T-cell (primary cell): ENCODE measurements at regions not wholly inside any gene's neighbourhood (a gene's known extent, or its start where the extent isn't known, plus 50 kb on each side); places are given as distances from the start of the nearest gene placed in this dataset.

Experiments
- ATAC-seq, 4 experiments: fragments of 200-7000 bp in 3 of 4; fragments of 150-1000 bp in 1 of 4; cut with Tn5 transposase; replicated peaks in 1 of 4; 1 replicate in 3 of 4; 2 replicates in 1 of 4; pipeline ENCODE4 v1.10.0; 2021; ENCODE audit warnings: moderate library complexity in 3 of 4, mild to moderate bottlenecking in 2 of 4, moderate number of reproducible peaks in 1 of 4
- CTCF ChIA-PET, 2 donors: fragments of 300-600 bp; sonication (Branson Sonifier 250); formaldehyde crosslinking; loops; one replicate each; lab custom pipeline; 2022; ENCODE audit warnings: antibody characterized with exemption in 2 of 2; lab: Charles Lee
- POLR2A ChIA-PET, 2 donors: fragments of 300-600 bp; sonication (Branson Sonifier 250); formaldehyde crosslinking; loops; one replicate each; lab custom pipeline; 2022; ENCODE audit warnings: antibody characterized with exemption in 2 of 2; lab: Charles Lee
- DNase-seq, 35 experiments: peaks; one replicate each; pipeline versions ENCODE4 v3.0.0 to v3.0.0-alpha.2; 2013 to 2023
- H3K27ac ChIP-seq: one replicate; pipeline ENCODE4 v1.5.1; 2013; ENCODE audit warnings: low read length
- H3K27me3 ChIP-seq, 2 experiments: replicated peaks in 1 of 2; 1 replicate in 1 of 2; 2 replicates in 1 of 2; pipeline versions ENCODE4 v1.6.1 to v1.7.0; 2013; ENCODE audit warnings: low read length in 1 of 2, mixed read lengths in 1 of 2; ENCODE audit not compliant: control insufficient read depth in 2 of 2, insufficient read depth in 2 of 2; ENCODE audit errors: extremely low read depth in 1 of 2
- H3K36me3 ChIP-seq, 2 donors: 1 replicate in 1 of 2; 2 replicates in 1 of 2; pipeline versions ENCODE4 v1.6.1 to v1.7.0; 2013; ENCODE audit warnings: low read length in 1 of 2; ENCODE audit not compliant: control insufficient read depth in 2 of 2, insufficient read depth in 1 of 2; ENCODE audit errors: extremely low read depth in 1 of 2
- H3K4me1 ChIP-seq, 2 experiments: 1 replicate in 1 of 2; 2 replicates in 1 of 2; pipeline versions ENCODE4 v1.6.1 to v1.7.0; 2013; ENCODE audit warnings: low read length in 2 of 2, mixed read lengths in 1 of 2; ENCODE audit not compliant: insufficient read depth in 2 of 2, control insufficient read depth in 1 of 2; ENCODE audit errors: extremely low read depth in 1 of 2
- H3K4me3 ChIP-seq, 2 donors: 1 replicate in 1 of 2; 2 replicates in 1 of 2; pipeline versions ENCODE4 v1.5.1 to v1.7.0; 2013; ENCODE audit warnings: mild to moderate bottlenecking in 2 of 2, low read length in 1 of 2, moderate library complexity in 1 of 2; ENCODE audit not compliant: control insufficient read depth in 1 of 2; ENCODE audit errors: extremely low read depth in 1 of 2
- H3K9me3 ChIP-seq: 2 replicates; pipeline ENCODE4 v1.7.0; 2013
- H3K27ac Mint-ChIP-seq, 2 donors: one replicate each; pipeline ENCODE4 v1.8.0; 2020 to 2021; ENCODE audit warnings: mild to moderate bottlenecking in 2 of 2, mixed read lengths in 2 of 2
- H3K27me3 Mint-ChIP-seq, 2 donors: one replicate each; pipeline ENCODE4 v1.8.0; 2021 to 2022; ENCODE audit warnings: mixed read lengths in 2 of 2
- H3K36me3 Mint-ChIP-seq: one replicate; pipeline ENCODE4 v1.8.0; 2021; ENCODE audit warnings: mixed read lengths
- H3K4me1 Mint-ChIP-seq, 3 donors: one replicate each; pipeline ENCODE4 v1.8.0; 2020 to 2022; ENCODE audit warnings: mixed read lengths in 3 of 3, mild to moderate bottlenecking in 1 of 3
- H3K4me3 Mint-ChIP-seq, 3 donors: one replicate each; pipeline ENCODE4 v1.8.0; 2020 to 2022; ENCODE audit warnings: mild to moderate bottlenecking in 3 of 3, mixed read lengths in 3 of 3, moderate library complexity in 3 of 3
- H3K9me3 Mint-ChIP-seq, 3 donors: one replicate each; pipeline ENCODE4 v1.8.0; 2020 to 2022; ENCODE audit warnings: mixed read lengths in 3 of 3
- WGBS: methylation state at CpG from one replicate; pipeline ENCODE4 v1.1.5; 2013; ENCODE audit warnings: missing lambda C conversion rate; ENCODE audit not compliant: insufficient coverage; 5-methylcytosine and 5-hydroxymethylcytosine counted together

- no peak overlapping the region for H3K27ac Mint-ChIP-seq
- H3K4me1 Mint-ChIP-seq: no peaks in the 10 kb centered on the region
- no peaks in the 10 kb centered on the region for H3K36me3 Mint-ChIP-seq
- 53% methylated on average over 6 of the region's 13 CpGs for WGBS
- no peak overlapping the region for H3K4me3 Mint-ChIP-seq
- Histone ChIP-seq H3K27me3 (peaks cover 0 to 46% of the 10 kb centered on the region in 2 experiments), H3K27ac (no peak overlapping the region), H3K36me3 (no peaks in the 10 kb centered on the region), H3K4me3 (no peak overlapping the region), H3K4me1 (no peaks in the 10 kb centered on the region), H3K9me3 (no peaks in the 10 kb centered on the region)
- ATAC-seq (no peak), DNase-seq (no peak)
- ChIA-PET CTCF (no interaction called here), POLR2A (no interaction called here)
- H3K27me3 Mint-ChIP-seq: peaks cover 8 to 18% of the 10 kb centered on the region in 2 donors
- no peaks in the 10 kb centered on the region for H3K9me3 Mint-ChIP-seq
These were observed 49.6 kb upstream of the RXRA start for GRCh38 chr9:134276453-134277245.
